ENCODE measurements at regions not wholly inside any gene's neighbourhood (a gene's known extent, or its start where the extent isn't known, plus 50 kb on each side); places are given as distances from the start of the nearest gene placed in this dataset.

- TF ChIP-seq POLR2A (IDR thresholded peaks at IDR 0.05; ENCODE audit: low read depth, low read length) = no peak
- no peak for TF ChIP-seq TAF1 (IDR thresholded peaks at IDR 0.05; ENCODE audit: borderline replicate concordance, low read depth, low read length)
- TF ChIP-seq POLR2AphosphoS5 (IDR thresholded peaks at IDR 0.05; ENCODE audit: low read depth, low read length) = no peak
Measured at GRCh38 chr11:127383026-127383425, 382.5 kb upstream of the KIRREL3 start.
